Trophoblast cell (in vitro differentiated cells and primary cell): ENCODE measurements at regions not wholly inside any gene's neighbourhood (a gene's known extent, or its start where the extent isn't known, plus 50 kb on each side); places are given as distances from the start of the nearest gene placed in this dataset.

Experiments
- DNase-seq, 2 donors: peaks; one replicate each; pipeline ENCODE4 v3.0.0-alpha.2; 2016
- H2AFZ ChIP-seq: 2 replicates; pipeline ENCODE4 v1.6.1; 2013; ENCODE audit warnings: low read length, moderate library complexity, mild to moderate bottlenecking; ENCODE audit not compliant: insufficient read depth, poor library complexity
- H2AK5ac ChIP-seq: 2 replicates; pipeline ENCODE4 v1.6.1; 2013; ENCODE audit warnings: mild to moderate bottlenecking, low read length
- H2BK120ac ChIP-seq: 2 replicates; pipeline ENCODE4 v1.6.1; 2013; ENCODE audit warnings: low read length, mild to moderate bottlenecking, moderate library complexity; ENCODE audit not compliant: insufficient read depth, poor library complexity
- H2BK12ac ChIP-seq: 2 replicates; pipeline ENCODE4 v1.6.1; 2013; ENCODE audit warnings: mild to moderate bottlenecking, low read length, moderate library complexity
- H2BK5ac ChIP-seq: 2 replicates; pipeline ENCODE4 v1.6.1; 2013; ENCODE audit warnings: low read length, low read depth, moderate library complexity, mild to moderate bottlenecking; ENCODE audit not compliant: poor library complexity
- H3K14ac ChIP-seq: 2 replicates; pipeline ENCODE4 v1.6.1; 2013; ENCODE audit warnings: mild to moderate bottlenecking, low read length
- H3K18ac ChIP-seq: 2 replicates; pipeline ENCODE4 v1.6.1; 2013; ENCODE audit warnings: mild to moderate bottlenecking, low read length
- H3K23ac ChIP-seq: 2 replicates; pipeline ENCODE4 v1.6.1; 2013; ENCODE audit warnings: low read length
- H3K27ac ChIP-seq: 2 replicates; pipeline ENCODE4 v1.5.1; 2013; ENCODE audit warnings: low read depth, mild to moderate bottlenecking, inconsistent platforms, low read length, moderate library complexity
- H3K27me3 ChIP-seq: 2 replicates; pipeline ENCODE4 v1.6.1; 2013; ENCODE audit warnings: inconsistent platforms, mild to moderate bottlenecking, low read length, moderate library complexity; ENCODE audit not compliant: insufficient read depth
- H3K36me3 ChIP-seq, 2 experiments: 1 replicate in 1 of 2; 2 replicates in 1 of 2; pipeline ENCODE4 v1.6.1; 2013; ENCODE audit warnings: low read length in 2 of 2, mild to moderate bottlenecking in 2 of 2, moderate library complexity in 1 of 2; ENCODE audit not compliant: insufficient read depth in 2 of 2, control insufficient read depth in 1 of 2
- H3K4ac ChIP-seq: 2 replicates; pipeline ENCODE4 v1.6.1; 2013; ENCODE audit warnings: low read depth, mild to moderate bottlenecking, low read length, moderate library complexity
- H3K4me1 ChIP-seq, 2 experiments: 1 replicate in 1 of 2; 2 replicates in 1 of 2; pipeline ENCODE4 v1.6.1; 2013; ENCODE audit warnings: low read length in 2 of 2, mild to moderate bottlenecking in 2 of 2, moderate library complexity in 1 of 2; ENCODE audit not compliant: insufficient read depth in 2 of 2, control insufficient read depth in 1 of 2
- H3K4me2 ChIP-seq: 2 replicates; pipeline ENCODE4 v1.6.1; 2013; ENCODE audit warnings: inconsistent platforms, mild to moderate bottlenecking, low read length, moderate library complexity
- H3K4me3 ChIP-seq: 2 replicates; pipeline ENCODE4 v1.5.1; 2013; ENCODE audit warnings: mild to moderate bottlenecking, low read depth, low read length, inconsistent platforms
- H3K79me1 ChIP-seq: one replicate; pipeline ENCODE4 v1.6.1; 2013; ENCODE audit warnings: low read length
- H3K79me2 ChIP-seq: 2 replicates; pipeline ENCODE4 v1.6.1; 2013; ENCODE audit warnings: low read length, mild to moderate bottlenecking; ENCODE audit not compliant: control insufficient read depth, insufficient read depth, poor library complexity
- H3K9ac ChIP-seq: 2 replicates; pipeline ENCODE4 v1.6.1; 2013; ENCODE audit warnings: mild to moderate bottlenecking, low read length
- H3K9me3 ChIP-seq: 2 replicates; pipeline ENCODE4 v1.6.1; 2013; ENCODE audit warnings: low read depth, mild to moderate bottlenecking, control low read depth, inconsistent platforms, low read length; ENCODE audit not compliant: insufficient read depth
- H4K12ac ChIP-seq: 2 replicates; pipeline ENCODE4 v1.6.1; 2013; ENCODE audit warnings: low read depth, mild to moderate bottlenecking, low read length, moderate library complexity
- H4K8ac ChIP-seq: 2 replicates; pipeline ENCODE4 v1.6.1; 2013; ENCODE audit warnings: low read depth, mild to moderate bottlenecking, low read length, moderate library complexity
- H4K91ac ChIP-seq: one replicate; pipeline ENCODE4 v1.6.1; 2013; ENCODE audit warnings: low read depth, mild to moderate bottlenecking, low read length, moderate library complexity
- WGBS: extraction: QIAGEN DNeasy Blood & Tissue Kit; methylation state at CpG from one replicate; pipeline ENCODE4 v1.1.7; 2013; ENCODE audit warnings: missing lambda C conversion rate; ENCODE audit not compliant: insufficient read length, insufficient coverage; ENCODE audit errors: extremely low coverage; 5-methylcytosine and 5-hydroxymethylcytosine counted together

DNA sequence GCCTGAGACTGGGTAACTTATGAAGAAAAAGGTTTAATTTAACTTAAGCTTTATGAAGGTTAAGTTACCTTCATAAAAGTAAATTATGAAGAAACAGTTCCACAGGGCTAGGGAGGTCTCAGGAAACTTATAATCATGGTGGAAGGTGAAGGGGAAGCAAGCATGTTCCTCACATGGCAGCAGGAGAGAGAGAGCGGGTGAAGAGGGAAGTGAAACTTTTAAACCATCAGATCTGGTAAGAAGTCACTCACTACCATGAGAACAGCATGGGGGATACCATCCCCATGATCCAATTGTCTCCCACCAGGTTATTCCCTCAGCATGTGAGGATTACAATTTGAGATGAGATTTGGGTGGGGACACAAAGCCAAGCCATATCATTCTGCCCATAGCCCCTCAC, 944.7 kb upstream of the NDST4 start:
- H2BK5ac ChIP-seq = no peak overlapping the region
- no peak overlapping the region for H3K4ac ChIP-seq
- no peak overlapping the region for H3K14ac ChIP-seq
- H3K18ac ChIP-seq = no peak overlapping the region
- no peaks in the 10 kb centered on the region for H3K9me3 ChIP-seq
- H3K4me1 ChIP-seq = no peaks in the 10 kb centered on the region
- no peak overlapping the region for H3K23ac ChIP-seq
- H4K8ac ChIP-seq = no peak overlapping the region
- no peak overlapping the region for H2BK12ac ChIP-seq
- no peak overlapping the region for H2BK120ac ChIP-seq
- no peaks in the 10 kb centered on the region for H3K36me3 ChIP-seq
- H3K9ac ChIP-seq = no peak overlapping the region
- no peak overlapping the region for H2AK5ac ChIP-seq
- no peak overlapping the region for H2AFZ ChIP-seq
- no peak overlapping the region for H3K27ac ChIP-seq
- WGBS = no CpG with 5 or more reads among the region's 1 CpG
- H3K79me1 ChIP-seq = no peaks in the 10 kb centered on the region
- H3K79me2 ChIP-seq = no peaks in the 10 kb centered on the region
- H3K27me3 ChIP-seq = no peaks in the 10 kb centered on the region
- no peak overlapping the region for H4K91ac ChIP-seq
- no peak overlapping the region for H3K4me2 ChIP-seq
- no peak overlapping the region for H3K4me3 ChIP-seq
- DNase-seq = no peak
- no peak overlapping the region for H4K12ac ChIP-seq

- Histone ChIP-seq H3K4me3 (no peak overlapping the region), H3K4me1 (no peaks in the 10 kb centered on the region), H2AFZ (no peak overlapping the region), H3K9ac (no peak overlapping the region), H4K91ac (no peak overlapping the region), H3K79me1 (no peaks in the 10 kb centered on the region), H3K14ac (no peak overlapping the region), H3K4ac (no peak overlapping the region), H2BK5ac (no peak overlapping the region), H4K8ac (no peak overlapping the region), H4K12ac (no peak overlapping the region), H3K79me2 (no peaks in the 10 kb centered on the region), H3K23ac (no peak overlapping the region), H2BK12ac (no peak overlapping the region), H3K36me3 (no peaks in the 10 kb centered on the region), H3K18ac (no peak overlapping the region), H3K27me3 (no peaks in the 10 kb centered on the region), H3K9me3 (no peaks in the 10 kb centered on the region), H3K4me2 (no peak overlapping the region), H3K27ac (no peak overlapping the region), H2BK120ac (no peak overlapping the region), H2AK5ac (no peak overlapping the region)
- no CpG with 5 or more reads among the region's 3 CpGs for WGBS
- peak in 1 of 2 donors; percentile 18 for DNase-seq
Measured at GRCh38 chr4:116055857-116056827, 942.7 kb upstream of the NDST4 start.

DNA sequence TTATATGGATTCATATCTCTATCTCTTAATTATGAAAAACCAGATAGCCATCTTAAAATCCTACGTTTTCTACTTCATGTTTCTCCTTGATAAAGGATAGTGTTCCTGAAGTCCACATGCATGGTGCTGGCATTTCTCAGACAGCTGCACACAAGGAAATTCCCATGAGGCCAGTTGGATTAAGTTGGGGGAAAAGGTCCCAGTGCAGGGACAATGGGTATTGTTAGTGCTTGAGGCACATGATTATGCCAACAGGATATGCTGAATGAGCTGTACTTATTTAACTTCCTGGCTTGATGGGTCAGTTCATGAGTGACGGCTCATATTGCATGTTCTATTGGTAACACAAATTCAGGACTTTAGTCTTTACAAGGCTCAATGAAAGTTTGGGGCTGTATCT, 913.9 kb upstream of the NDST4 start:
- Histone ChIP-seq H3K36me3 (no peaks in the 10 kb centered on the region), H2BK120ac (no peak overlapping the region), H3K27ac (no peak overlapping the region)

DNA sequence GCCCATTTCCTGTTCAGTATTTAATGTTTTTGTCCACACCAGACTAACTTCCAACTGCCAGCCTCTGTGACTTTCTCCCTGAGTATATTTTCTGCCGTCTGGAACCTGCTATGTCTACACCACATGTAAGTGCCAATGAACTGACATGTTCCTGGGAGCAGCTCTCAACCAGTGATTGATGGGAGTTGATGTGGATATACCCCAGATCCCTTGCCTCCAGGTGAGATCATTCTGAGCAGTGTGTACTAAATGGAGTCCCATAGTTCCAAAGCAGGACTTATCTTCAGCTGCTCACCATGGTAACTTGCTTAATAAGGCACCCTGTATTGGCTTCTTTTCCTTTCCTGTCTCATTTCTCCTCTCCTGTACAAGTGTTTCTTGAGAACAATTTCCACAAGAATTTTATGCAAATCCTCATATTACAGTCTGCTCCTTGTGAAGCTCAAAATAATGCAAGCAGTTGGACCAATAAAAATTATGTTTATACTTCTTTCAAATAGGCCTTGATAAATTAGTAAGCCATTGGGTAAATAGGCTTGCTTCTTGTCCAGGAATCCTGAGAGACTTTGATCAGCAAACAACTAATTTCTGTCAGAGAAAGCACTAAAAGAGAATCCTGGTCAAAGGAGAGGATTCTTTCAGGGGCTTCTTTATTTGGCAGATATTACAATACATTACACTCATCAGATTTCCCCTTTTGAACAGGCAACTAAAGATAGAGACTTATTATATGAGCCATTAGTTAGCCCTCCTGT, 911.7 kb upstream of the NDST4 start:
- H3K23ac ChIP-seq = no peak overlapping the region
- no peak overlapping the region for H3K9ac ChIP-seq
- no CpG with 5 or more reads among the region's 1 CpG for WGBS
- no peaks in the 10 kb centered on the region for H3K79me1 ChIP-seq
- no peak overlapping the region for H3K27ac ChIP-seq
- H4K8ac ChIP-seq = no peak overlapping the region
- H3K36me3 ChIP-seq = no peaks in the 10 kb centered on the region
- H4K91ac ChIP-seq = no peak overlapping the region
- no peaks in the 10 kb centered on the region for H3K9me3 ChIP-seq
- no peaks in the 10 kb centered on the region for H3K4me1 ChIP-seq
- H2BK5ac ChIP-seq = no peak overlapping the region
- H3K27me3 ChIP-seq = no peaks in the 10 kb centered on the region
- no peak overlapping the region for H2AK5ac ChIP-seq
- H3K4ac ChIP-seq = no peak overlapping the region
- no peak overlapping the region for H4K12ac ChIP-seq
- no peak overlapping the region for H3K4me2 ChIP-seq
- no peak overlapping the region for H3K4me3 ChIP-seq
- no peak overlapping the region for H2BK120ac ChIP-seq
- no peak for DNase-seq
- H2BK12ac ChIP-seq = no peak overlapping the region
- no peak overlapping the region for H3K14ac ChIP-seq
- H3K79me2 ChIP-seq = no peaks in the 10 kb centered on the region
- no peak overlapping the region for H2AFZ ChIP-seq
- no peak overlapping the region for H3K18ac ChIP-seq

More for the DNA sequence above, 913.9 kb upstream of the NDST4 start:
- Histone ChIP-seq H3K9ac (no peak overlapping the region), H3K4me3 (no peak overlapping the region), H3K79me2 (no peaks in the 10 kb centered on the region), H3K9me3 (no peaks in the 10 kb centered on the region), H4K91ac (no peak overlapping the region), H3K4me2 (no peak overlapping the region), H2BK5ac (no peak overlapping the region), H3K79me1 (no peaks in the 10 kb centered on the region), H3K4me1 (no peaks in the 10 kb centered on the region), H2BK12ac (no peak overlapping the region), H3K18ac (no peak overlapping the region), H3K14ac (no peak overlapping the region), H3K23ac (no peak overlapping the region), H4K8ac (no peak overlapping the region), H3K27me3 (no peaks in the 10 kb centered on the region), H2AK5ac (no peak overlapping the region), H4K12ac (no peak overlapping the region), H2AFZ (no peak overlapping the region), H3K4ac (no peak overlapping the region)
- DNase-seq = no peak
- WGBS = no CpG with 5 or more reads among the region's 2 CpGs
